H9 (cell line): ENCODE measurements at regions not wholly inside any gene's neighbourhood (a gene's known extent, or its start where the extent isn't known, plus 50 kb on each side); places are given as distances from the start of the nearest gene placed in this dataset.

Source experiments
- DNase-seq: peaks from one replicate; pipeline ENCODE4 v3.0.0-alpha.2; 2017
- H2AFZ ChIP-seq: one replicate; pipeline ENCODE4 v1.6.1; 2013; ENCODE audit warnings: mild to moderate bottlenecking, low read length, control low read depth, moderate library complexity
- H2AK5ac ChIP-seq: 2 replicates; pipeline ENCODE4 v1.6.1; 2013; ENCODE audit warnings: low read length, control low read depth, mixed read lengths; ENCODE audit not compliant: insufficient read length
- H2BK120ac ChIP-seq: one replicate; pipeline ENCODE4 v1.6.1; 2013; ENCODE audit warnings: low read depth, mild to moderate bottlenecking, low read length, control low read depth, inconsistent platforms; ENCODE audit not compliant: poor library complexity, severe bottlenecking
- H2BK12ac ChIP-seq: 2 replicates; pipeline ENCODE4 v1.6.1; 2013; ENCODE audit warnings: low read length, control low read depth, mixed read lengths, low read depth; ENCODE audit not compliant: insufficient read length
- H2BK15ac ChIP-seq: 2 replicates; pipeline ENCODE4 v1.6.1; 2013; ENCODE audit warnings: low read depth, low read length, control low read depth
- H2BK20ac ChIP-seq: one replicate; pipeline ENCODE4 v1.6.1; 2013; ENCODE audit warnings: low read depth, mild to moderate bottlenecking, low read length, control low read depth, inconsistent platforms; ENCODE audit not compliant: poor library complexity, severe bottlenecking
- H2BK5ac ChIP-seq: 2 replicates; pipeline ENCODE4 v1.6.1; 2013; ENCODE audit warnings: low read length, control low read depth, mixed read lengths; ENCODE audit not compliant: insufficient read length
- H3K14ac ChIP-seq: 2 replicates; pipeline ENCODE4 v1.6.1; 2013; ENCODE audit warnings: low read length, control low read depth; ENCODE audit not compliant: insufficient read depth
- H3K18ac ChIP-seq: 2 replicates; pipeline ENCODE4 v1.6.1; 2013; ENCODE audit warnings: low read depth, mild to moderate bottlenecking, mixed read lengths, low read length, control low read depth; ENCODE audit not compliant: insufficient read length
- H3K23ac ChIP-seq: 2 replicates; pipeline ENCODE4 v1.6.1; 2013; ENCODE audit warnings: low read length, control low read depth, mixed read lengths, low read depth; ENCODE audit not compliant: insufficient read length
- H3K23me2 ChIP-seq: 2 replicates; pipeline ENCODE4 v1.6.1; 2013; ENCODE audit warnings: low read depth, mild to moderate bottlenecking, mixed read lengths, low read length, control low read depth; ENCODE audit not compliant: insufficient read length, poor library complexity, severe bottlenecking
- H3K27ac ChIP-seq: 2 replicates; pipeline ENCODE4 v1.5.1; 2013; ENCODE audit warnings: low read length, control low read depth, mixed read lengths, low read depth; ENCODE audit not compliant: insufficient read length
- H3K27me3 ChIP-seq: 2 replicates; pipeline ENCODE4 v1.6.1; 2013; ENCODE audit warnings: low read length, control low read depth, inconsistent platforms; ENCODE audit not compliant: insufficient read depth
- H3K4ac ChIP-seq: 2 replicates; pipeline ENCODE4 v1.6.1; 2013; ENCODE audit warnings: low read depth, mild to moderate bottlenecking, control low read depth, inconsistent platforms, low read length, moderate library complexity
- H3K4me1 ChIP-seq: 2 replicates; pipeline ENCODE4 v1.6.1; 2013; ENCODE audit warnings: low read length, control low read depth, inconsistent platforms; ENCODE audit not compliant: insufficient read depth
- H3K4me2 ChIP-seq: 2 replicates; pipeline ENCODE4 v1.6.1; 2013; ENCODE audit warnings: low read length, control low read depth, mixed read lengths; ENCODE audit not compliant: insufficient read length, insufficient read depth
- H3K56ac ChIP-seq: 2 replicates; pipeline ENCODE4 v1.6.1; 2013; ENCODE audit warnings: low read depth, mild to moderate bottlenecking, mixed read lengths, low read length, control low read depth; ENCODE audit not compliant: insufficient read length
- H3K79me1 ChIP-seq: 2 replicates; pipeline ENCODE4 v1.6.1; 2013; ENCODE audit warnings: low read depth, mild to moderate bottlenecking, moderate library complexity, low read length, control low read depth, inconsistent platforms; ENCODE audit not compliant: insufficient read depth, poor library complexity, severe bottlenecking
- H3K79me2 ChIP-seq: 2 replicates; pipeline ENCODE4 v1.6.1; 2013; ENCODE audit warnings: low read length, control low read depth, inconsistent platforms; ENCODE audit not compliant: insufficient read depth
- H3K9ac ChIP-seq: 2 replicates; pipeline ENCODE4 v1.6.1; 2013; ENCODE audit warnings: low read length, control low read depth, mixed read lengths; ENCODE audit not compliant: insufficient read length; ENCODE audit errors: extremely low read depth
- H3K9me3 ChIP-seq: one replicate; pipeline ENCODE4 v1.6.1; 2013; ENCODE audit warnings: low read depth, low read length, inconsistent platforms; ENCODE audit not compliant: control insufficient read depth
- H3T11ph ChIP-seq: one replicate; pipeline ENCODE4 v1.6.1; 2013; ENCODE audit warnings: mild to moderate bottlenecking, low read length, control low read depth, inconsistent platforms
- H4K20me1 ChIP-seq: one replicate; pipeline ENCODE4 v1.6.1; 2013; ENCODE audit not compliant: control insufficient read depth, insufficient read length, insufficient read depth
- H4K5ac ChIP-seq: 2 replicates; pipeline ENCODE4 v1.6.1; 2013; ENCODE audit warnings: low read depth, mild to moderate bottlenecking, mixed read lengths, low read length, control low read depth; ENCODE audit not compliant: insufficient read length
- H4K8ac ChIP-seq: replicated peaks from 2 replicates; pipeline ENCODE4 v1.6.1; 2013; ENCODE audit warnings: low read length, control low read depth, mixed read lengths, low read depth; ENCODE audit not compliant: insufficient read length
- H4K91ac ChIP-seq: 2 replicates; pipeline ENCODE4 v1.6.1; 2013; ENCODE audit warnings: low read depth, mild to moderate bottlenecking, moderate library complexity, mixed read lengths, low read length, control low read depth; ENCODE audit not compliant: insufficient read length
- H3K27ac Mint-ChIP-seq, 3 experiments: 2 replicates in 2 of 3; 3 replicates in 1 of 3; pipeline ENCODE4 v1.8.0; 2020 to 2021; ENCODE audit warnings: mixed read lengths in 3 of 3, mild to moderate bottlenecking in 1 of 3, moderate library complexity in 1 of 3
- H3K27me3 Mint-ChIP-seq: 2 replicates; pipeline ENCODE4 v1.8.0; 2021; ENCODE audit warnings: low read depth, mild to moderate bottlenecking, moderate library complexity, mixed read lengths
- H3K36me3 Mint-ChIP-seq, 3 experiments: 2 replicates in 2 of 3; 3 replicates in 1 of 3; pipeline ENCODE4 v1.8.0; 2020 to 2021; ENCODE audit warnings: low read depth in 3 of 3, mixed read lengths in 3 of 3; ENCODE audit not compliant: insufficient read depth in 1 of 3
- H3K4me1 Mint-ChIP-seq, 2 experiments: 2 replicates each; pipeline ENCODE4 v1.8.0; 2020; ENCODE audit warnings: mixed read lengths in 2 of 2
- H3K4me3 Mint-ChIP-seq, 2 experiments: 2 replicates in 1 of 2; 3 replicates in 1 of 2; pipeline ENCODE4 v1.8.0; 2020 to 2021; ENCODE audit warnings: mild to moderate bottlenecking in 2 of 2, mixed read lengths in 2 of 2, moderate library complexity in 1 of 2
- H3K9me3 Mint-ChIP-seq, 2 experiments: 2 replicates in 1 of 2; 3 replicates in 1 of 2; pipeline ENCODE4 v1.8.0; 2020; ENCODE audit warnings: mild to moderate bottlenecking in 2 of 2, mixed read lengths in 2 of 2, moderate library complexity in 1 of 2
- WGBS: extraction: QIAGEN DNeasy Blood & Tissue Kit; methylation state at CpG from one replicate; pipeline ENCODE4 v1.1.7; 2013; ENCODE audit warnings: missing lambda C conversion rate, low lambda C conversion rate, mixed read lengths; ENCODE audit not compliant: insufficient read length; ENCODE audit errors: extremely low coverage; 5-methylcytosine and 5-hydroxymethylcytosine counted together
- TF ChIP-seq, protein P1 (sequence below): fragments of 200-600 bp; sonication (generic); conservative IDR thresholded peaks from 3 replicates; pipeline ENCODE4 v1.8.0; 2021; ENCODE audit warnings: antibody characterized with exemption, mild to moderate bottlenecking

DNA sequence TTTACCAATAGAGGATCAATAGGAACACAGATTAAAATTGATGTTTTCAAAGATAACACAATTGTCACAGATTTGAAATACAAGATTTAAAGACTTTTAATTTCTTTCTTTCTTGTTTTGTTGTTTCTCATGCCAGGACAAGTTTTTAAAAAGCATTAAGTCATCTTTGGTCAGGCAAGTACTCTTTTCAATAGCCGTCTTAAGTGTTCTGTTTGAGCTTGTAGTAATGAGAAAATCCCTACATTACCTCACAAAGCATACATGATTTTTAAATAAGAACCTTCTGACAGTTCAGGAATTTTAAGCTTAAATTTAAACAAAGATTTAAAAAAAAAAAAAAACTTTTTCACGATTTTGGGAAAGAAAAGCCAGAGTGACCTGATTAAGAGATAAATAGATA lies 216.3 kb upstream of the PRR20A start:
- no peak overlapping the region for H3T11ph ChIP-seq
- H3K9ac ChIP-seq: no peak overlapping the region
- H3K4me2 ChIP-seq: no peak overlapping the region
- H2AFZ ChIP-seq: no peak overlapping the region
- H4K91ac ChIP-seq: no peak overlapping the region
- H2BK12ac ChIP-seq: no peak overlapping the region
- no peak overlapping the region for H3K27ac Mint-ChIP-seq
- H3K4ac ChIP-seq: no peak overlapping the region
- DNase-seq: no peak
- no peak overlapping the region for H2BK120ac ChIP-seq
- no peak overlapping the region for H2BK5ac ChIP-seq
- H4K20me1 ChIP-seq: no peaks in the 10 kb centered on the region
- no peaks in the 10 kb centered on the region; a peak in 1 of 7 replicates for H3K36me3 Mint-ChIP-seq
- H2BK15ac ChIP-seq: no peak overlapping the region
- no peaks in the 10 kb centered on the region for H3K79me2 ChIP-seq
- H3K18ac ChIP-seq: no peak overlapping the region
- no peaks in the 10 kb centered on the region for H3K27me3 Mint-ChIP-seq
- no peak overlapping the region for H3K4me3 Mint-ChIP-seq
- no peaks in the 10 kb centered on the region for H3K27me3 ChIP-seq
- no peak overlapping the region for H3K14ac ChIP-seq
- H4K5ac ChIP-seq: no peak overlapping the region
- no peak overlapping the region for H3K23ac ChIP-seq
- WGBS: no CpG with 5 or more reads among the region's 2 CpGs
- H3K9me3 ChIP-seq: no peaks in the 10 kb centered on the region
- no peak overlapping the region for H3K56ac ChIP-seq
- H3K23me2 ChIP-seq: no peaks in the 10 kb centered on the region
- no peak overlapping the region for H2BK20ac ChIP-seq
- H3K4me1 ChIP-seq: no peaks in the 10 kb centered on the region
- H2AK5ac ChIP-seq: no peak overlapping the region
- TF ChIP-seq, protein P1, sequence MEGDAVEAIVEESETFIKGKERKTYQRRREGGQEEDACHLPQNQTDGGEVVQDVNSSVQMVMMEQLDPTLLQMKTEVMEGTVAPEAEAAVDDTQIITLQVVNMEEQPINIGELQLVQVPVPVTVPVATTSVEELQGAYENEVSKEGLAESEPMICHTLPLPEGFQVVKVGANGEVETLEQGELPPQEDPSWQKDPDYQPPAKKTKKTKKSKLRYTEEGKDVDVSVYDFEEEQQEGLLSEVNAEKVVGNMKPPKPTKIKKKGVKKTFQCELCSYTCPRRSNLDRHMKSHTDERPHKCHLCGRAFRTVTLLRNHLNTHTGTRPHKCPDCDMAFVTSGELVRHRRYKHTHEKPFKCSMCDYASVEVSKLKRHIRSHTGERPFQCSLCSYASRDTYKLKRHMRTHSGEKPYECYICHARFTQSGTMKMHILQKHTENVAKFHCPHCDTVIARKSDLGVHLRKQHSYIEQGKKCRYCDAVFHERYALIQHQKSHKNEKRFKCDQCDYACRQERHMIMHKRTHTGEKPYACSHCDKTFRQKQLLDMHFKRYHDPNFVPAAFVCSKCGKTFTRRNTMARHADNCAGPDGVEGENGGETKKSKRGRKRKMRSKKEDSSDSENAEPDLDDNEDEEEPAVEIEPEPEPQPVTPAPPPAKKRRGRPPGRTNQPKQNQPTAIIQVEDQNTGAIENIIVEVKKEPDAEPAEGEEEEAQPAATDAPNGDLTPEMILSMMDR: no peak
- no peaks in the 10 kb centered on the region; a peak in 1 of 4 replicates for H3K4me1 Mint-ChIP-seq
- H4K8ac ChIP-seq: no peak overlapping the region
- no peaks in the 10 kb centered on the region; a peak in 1 of 5 replicates for H3K9me3 Mint-ChIP-seq
- no peak overlapping the region for H3K27ac ChIP-seq
- no peaks in the 10 kb centered on the region for H3K79me1 ChIP-seq
